ENCODE measurements at regions not wholly inside any gene's neighbourhood (a gene's known extent, or its start where the extent isn't known, plus 50 kb on each side); places are given as distances from the start of the nearest gene placed in this dataset.

DNA sequence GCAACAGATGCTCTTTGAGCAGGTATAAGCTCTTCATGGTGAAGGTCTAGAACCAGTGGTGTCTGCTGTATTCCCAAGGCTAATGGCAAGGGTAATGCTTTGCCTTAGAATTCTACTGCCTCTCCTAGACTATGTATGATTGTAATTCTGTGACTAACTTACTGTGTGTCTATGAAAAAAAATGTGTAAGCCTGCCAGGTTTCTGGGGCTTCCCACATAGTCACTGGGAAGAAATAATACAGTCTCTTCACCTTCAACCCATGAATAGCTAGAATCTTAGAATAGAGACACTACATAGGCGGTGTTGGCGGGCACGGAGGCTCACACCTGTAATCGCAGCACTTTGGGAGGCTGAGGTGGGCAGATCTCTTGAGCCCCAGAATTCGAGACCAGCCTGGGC, 84.1 kb downstream of the C11orf91 start:
- DNase-seq (ENCODE audit: low read depth in 2 of 2), result no peak

DNA sequence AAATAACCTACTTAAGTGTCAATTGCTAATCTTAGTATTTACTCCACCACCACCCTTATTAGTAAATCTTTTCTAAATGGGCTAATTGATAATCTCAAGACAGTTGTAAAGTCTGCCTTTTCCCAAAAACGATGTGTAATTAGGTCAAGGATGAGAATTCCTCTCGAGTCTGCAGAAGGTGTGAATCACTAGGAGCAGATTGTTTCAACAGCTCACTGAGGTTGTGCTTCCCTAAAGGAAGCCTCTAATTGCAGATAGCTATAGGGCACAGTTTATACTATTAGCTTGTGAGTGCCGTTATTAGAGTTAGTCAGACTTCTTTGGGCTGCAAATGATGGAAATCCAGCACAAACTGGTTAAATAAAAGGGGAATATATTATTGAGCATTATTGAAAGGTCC, 84.9 kb downstream of the C11orf91 start:
- no peak for DNase-seq (ENCODE audit: low read depth in 2 of 2)

GRCh38 chr11:33613404-33613803, 87.2 kb downstream of the C11orf91 start:
- DNase-seq (ENCODE audit: low read depth in 2 of 2), result no peak

DNA sequence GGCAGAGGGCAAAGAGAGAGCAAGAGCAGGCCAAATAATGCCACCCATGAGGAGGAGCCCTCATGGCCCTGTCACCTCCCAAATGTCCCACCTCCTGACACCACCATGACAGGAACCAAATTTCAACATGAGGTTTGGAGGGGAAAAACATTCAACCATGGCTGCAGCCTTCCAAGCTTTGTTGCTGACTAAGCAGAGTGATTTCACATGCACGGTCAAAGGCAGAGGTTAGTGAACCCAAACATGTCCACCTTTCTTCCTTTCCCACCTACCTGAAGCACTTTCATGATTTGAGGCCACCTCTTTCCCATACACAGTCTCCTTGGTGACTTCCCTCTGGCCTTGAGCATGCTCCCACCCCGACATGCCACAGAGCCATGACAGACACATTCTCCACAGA, 89.7 kb downstream of the C11orf91 start:
- no peak for DNase-seq (ENCODE audit: low read depth in 2 of 2)

GRCh38 chr11:33608386-33608785, 92.2 kb downstream of the C11orf91 start:
- no peak for DNase-seq (ENCODE audit: low read depth in 2 of 2)

GRCh38 chr11:33606762-33607161, 93.9 kb downstream of the C11orf91 start:
- no peak for DNase-seq (ENCODE audit: low read depth in 2 of 2)

DNA sequence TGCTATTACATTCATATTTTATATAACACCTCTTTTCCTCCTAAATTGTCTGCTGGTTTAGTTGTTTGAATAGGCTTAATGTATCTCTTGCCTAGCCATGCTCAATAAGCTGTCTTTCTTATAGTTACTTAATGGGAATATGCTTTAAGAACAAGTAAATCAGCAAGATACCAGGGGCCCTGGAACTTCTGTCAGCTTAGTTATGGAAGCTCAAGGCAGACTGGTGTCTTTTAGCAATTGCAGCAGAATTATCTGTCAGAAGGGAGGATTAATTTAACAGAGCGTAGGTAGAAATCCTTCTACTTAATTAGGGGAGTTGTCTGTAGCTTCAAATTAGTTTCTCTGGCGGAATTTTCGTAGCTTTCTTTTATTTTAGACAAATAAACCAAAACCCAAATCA, 94.9 kb downstream of the C11orf91 start:
- DNase-seq (ENCODE audit: low read depth in 2 of 2), result no peak

- DNase-seq (ENCODE audit: low read depth in 2 of 2), result no peak
These were observed 102.1 kb downstream of the C11orf91 start for GRCh38 chr11:33598426-33599069.

DNA sequence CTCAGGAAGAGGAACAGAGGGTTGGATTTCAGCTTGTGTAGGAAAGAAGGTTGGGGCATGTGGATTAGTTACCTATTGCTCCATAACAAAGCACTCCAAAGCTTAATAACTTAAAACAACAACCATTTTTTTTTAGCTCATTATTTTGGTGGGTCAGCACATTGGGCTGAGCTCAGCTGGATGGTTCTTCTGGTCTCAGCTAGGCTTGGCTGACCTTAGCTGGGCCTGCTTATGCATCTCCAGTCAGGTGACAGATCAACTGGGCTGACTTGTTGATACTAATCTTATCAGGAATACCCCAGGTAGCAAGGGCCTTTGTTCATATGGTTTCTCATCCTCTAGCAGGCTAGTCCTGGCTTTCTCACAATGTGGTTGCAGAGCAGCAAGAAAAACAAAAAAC, 106.4 kb downstream of the C11orf91 start:
- DNase-seq (ENCODE audit: low read depth in 2 of 2), result no peak

DNA sequence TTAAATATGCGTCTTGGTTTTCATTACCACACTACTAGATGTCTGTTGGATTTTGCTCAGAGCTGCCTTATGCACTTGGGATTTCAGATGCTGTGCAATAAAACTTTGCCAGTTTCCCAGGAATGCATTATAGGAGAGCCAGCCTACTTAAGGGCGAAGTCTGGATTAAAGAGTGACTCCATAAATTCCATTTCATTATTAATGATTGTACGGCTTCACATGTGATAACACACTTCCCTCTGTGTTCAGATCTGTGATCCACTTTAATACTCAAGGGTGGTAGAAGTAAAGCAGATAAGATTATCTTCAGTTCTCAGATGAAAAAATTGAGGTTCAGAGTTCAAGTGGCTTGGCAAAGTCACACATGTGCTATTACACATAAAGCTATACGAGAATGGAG, 110.2 kb downstream of the C11orf91 start:
- DNase-seq (ENCODE audit: low read depth in 2 of 2), result no peak

GRCh38 chr11:33588056-33588455, 112.6 kb downstream of the C11orf91 start:
- DNase-seq (ENCODE audit: low read depth in 2 of 2), result no peak

DNA sequence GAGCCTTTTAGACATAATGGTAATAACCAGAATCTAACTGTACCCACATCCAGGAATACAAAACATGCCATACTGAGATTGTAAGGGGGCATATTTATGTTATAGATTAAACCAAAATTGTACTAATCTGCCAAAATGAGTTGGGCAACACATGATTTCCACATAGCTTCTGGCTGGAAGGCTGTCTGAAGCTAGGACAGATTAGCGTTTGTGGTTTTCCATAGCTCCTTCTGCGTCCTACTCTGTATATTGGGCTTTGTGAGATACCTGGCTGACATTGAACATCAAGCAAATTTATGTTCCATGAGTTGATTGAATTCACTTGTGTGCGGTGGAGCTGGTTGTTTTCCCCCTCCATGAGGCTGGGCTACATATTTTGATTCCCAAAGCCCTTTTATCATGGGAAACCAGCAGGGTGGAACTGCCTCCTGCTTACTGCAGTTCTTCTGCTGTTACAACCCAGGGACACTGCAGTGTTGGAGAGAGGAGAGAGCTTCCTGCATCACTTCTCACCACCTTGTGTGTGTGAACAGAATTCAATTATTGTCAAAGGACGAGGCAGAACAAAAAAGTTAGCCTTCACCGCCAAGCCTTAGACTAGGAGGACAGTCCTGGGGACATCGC, 114.9 kb downstream of the C11orf91 start:
- no peak for DNase-seq (ENCODE audit: low read depth in 2 of 2)

GRCh38 chr11:33582636-33583325, 117.8 kb downstream of the C11orf91 start:
- no peak for DNase-seq (ENCODE audit: low read depth in 2 of 2)

- no peak for DNase-seq (ENCODE audit: low read depth in 2 of 2)
These were observed 121.5 kb downstream of the C11orf91 start for GRCh38 chr11:33579101-33579500.

DNA sequence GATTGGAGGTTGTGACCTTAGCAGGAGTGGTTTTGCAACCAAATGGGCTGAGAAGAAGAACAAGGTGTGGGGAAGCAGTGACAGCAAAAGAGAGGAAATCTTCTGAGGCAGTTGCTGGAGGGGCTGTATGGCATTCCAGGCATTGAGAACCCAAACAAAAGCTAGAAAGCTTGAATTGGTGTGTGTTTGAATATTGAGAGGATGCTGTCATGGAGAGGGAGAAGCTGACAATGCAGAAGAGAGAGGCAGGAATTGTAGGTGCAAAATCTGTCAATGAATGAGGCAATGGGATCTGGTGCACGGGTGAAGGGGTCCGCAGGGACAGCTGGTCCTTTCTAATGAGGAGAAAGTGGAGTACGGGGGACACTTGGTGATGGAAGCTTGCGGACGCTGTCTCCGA, 123.4 kb downstream of the C11orf91 start:
- DNase-seq (ENCODE audit: low read depth in 2 of 2), result no peak

- DNase-seq (ENCODE audit: low read depth in 2 of 2), result no peak
These were observed 125.3 kb downstream of the C11orf91 start for GRCh38 chr11:33575311-33575710.

DNA sequence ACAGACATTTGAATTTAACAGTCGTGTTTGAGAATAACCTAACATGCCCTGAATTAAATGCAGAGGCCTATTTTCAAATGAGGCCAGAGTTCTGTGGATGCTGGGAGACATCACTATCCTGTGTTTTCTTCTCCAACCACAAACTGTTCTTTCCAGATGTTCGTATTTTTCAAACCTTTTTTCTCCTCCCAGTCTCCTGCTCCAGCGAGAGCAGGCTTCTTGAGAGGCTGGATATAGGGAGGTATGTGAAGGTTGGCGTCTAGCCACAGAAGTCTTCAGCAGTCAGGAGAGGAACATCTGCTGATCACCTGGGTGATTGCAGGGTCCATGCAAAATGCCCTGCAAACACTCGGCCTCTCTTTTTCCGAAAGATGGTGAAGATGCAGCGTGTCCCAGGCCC, 126.3 kb downstream of the C11orf91 start:
- no peak for DNase-seq (ENCODE audit: low read depth in 2 of 2)

DNA sequence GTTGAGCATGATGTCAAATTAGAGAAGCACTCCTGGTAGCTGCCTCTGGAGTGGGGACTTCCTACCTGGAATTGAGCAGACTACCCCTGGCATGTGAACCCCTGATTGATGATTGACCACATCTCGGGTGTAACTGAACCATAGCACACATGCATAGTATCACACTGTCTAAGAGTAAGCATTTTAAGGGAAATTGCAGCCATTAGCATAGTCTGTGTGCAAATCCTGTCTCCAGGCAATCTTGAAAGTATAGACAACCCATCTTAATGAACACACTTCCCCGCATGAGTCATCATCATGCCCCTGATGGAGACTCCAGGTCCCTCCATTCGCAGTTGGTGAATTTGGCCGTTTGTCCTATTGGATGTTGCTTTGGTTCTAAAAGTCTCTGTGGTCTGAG, 131.3 kb downstream of the C11orf91 start:
- DNase-seq (ENCODE audit: low read depth in 2 of 2), result no peak

- no peak for DNase-seq (ENCODE audit: low read depth in 2 of 2)
These were observed 133.6 kb downstream of the C11orf91 start for GRCh38 chr11:33567004-33567403.

DNA sequence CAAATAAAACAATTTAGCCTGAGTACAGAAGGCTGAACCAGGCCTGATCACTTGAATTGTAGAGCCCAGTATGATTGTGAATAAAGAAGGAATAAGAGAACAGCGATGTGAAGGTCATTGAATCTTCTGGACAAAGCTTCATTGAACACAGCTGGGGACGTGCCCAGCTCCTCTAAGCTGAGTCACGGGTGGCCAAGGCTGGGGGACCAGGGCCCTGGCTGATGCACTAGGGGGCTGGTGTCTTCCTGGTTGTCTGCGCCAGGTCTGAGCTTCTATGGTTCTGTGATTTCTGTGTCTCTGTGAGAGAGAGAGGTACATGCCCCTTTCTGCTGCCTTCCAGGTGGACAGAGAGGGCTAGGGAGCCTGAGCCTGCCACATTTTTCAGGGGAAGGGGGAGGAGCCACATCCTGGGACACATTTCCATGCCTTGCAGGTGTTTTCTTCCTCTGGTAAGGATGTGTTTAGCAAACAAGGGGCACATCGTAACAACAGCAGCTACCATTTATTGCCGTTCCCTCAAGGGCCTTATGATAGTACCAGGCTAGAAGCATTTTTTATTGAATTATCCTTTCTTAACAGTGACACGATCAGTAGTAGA, 135.7 kb downstream of the C11orf91 start:
- no peak for DNase-seq (ENCODE audit: low read depth in 2 of 2)

- no peak for DNase-seq (ENCODE audit: low read depth in 2 of 2)
These were observed 139.9 kb downstream of the C11orf91 start for GRCh38 chr11:33560729-33561128.

- DNase-seq (ENCODE audit: low read depth in 2 of 2), result no peak
These were observed 141.1 kb downstream of the C11orf91 start for GRCh38 chr11:33559567-33559966.

GRCh38 chr11:33558097-33558496, 142.5 kb downstream of the C11orf91 start:
- DNase-seq (ENCODE audit: low read depth in 2 of 2), result no peak
